ENCODE measurements at regions not wholly inside any gene's neighbourhood (a gene's known extent, or its start where the extent isn't known, plus 50 kb on each side); places are given as distances from the start of the nearest gene placed in this dataset.

GRCh38 chr15:81511138-81511537 lies 137.1 kb upstream of the TMC3 start (continued):
- no peak for TF ChIP-seq AFF4 (CRISPR knock-in tag; IDR thresholded peaks at IDR 0.05; ENCODE audit: borderline replicate concordance)
- no peak for TF ChIP-seq JUN (CRISPR knock-in tag; IDR thresholded peaks at IDR 0.05)
- no peak for TF ChIP-seq HMGXB4 (CRISPR knock-in tag; IDR thresholded peaks at IDR 0.05)
- TF ChIP-seq ATF6 (CRISPR knock-in tag; IDR thresholded peaks at IDR 0.05), result no peak
- TF ChIP-seq AR (CRISPR knock-in tag; IDR thresholded peaks at IDR 0.05), result no peak
- TF ChIP-seq FOXK1 (CRISPR knock-in tag; IDR thresholded peaks at IDR 0.05), result no peak
- TF ChIP-seq ZNF219 (CRISPR knock-in tag; IDR thresholded peaks at IDR 0.05; ENCODE audit: borderline replicate concordance), result no peak

- Mint-ChIP-seq H3K36me3 (no peaks in the 10 kb centered on the region), H3K4me3 (no peak overlapping the region), H3K9me3 (no peaks in the 10 kb centered on the region), H3K27me3 (ENCODE audit: low read depth) (no peaks in the 10 kb centered on the region), H3K4me1 (no peaks in the 10 kb centered on the region), H3K27ac (no peak overlapping the region)
- POLR2A ChIA-PET, result no interaction called here
- ATAC-seq, result no peak
- TF ChIP-seq IRF2 (CRISPR knock-in tag; IDR thresholded peaks at IDR 0.05; ENCODE audit: borderline replicate concordance, low read depth) (no peak), EMX1 (CRISPR knock-in tag; IDR thresholded peaks at IDR 0.05) (no peak), KAT7 (CRISPR knock-in tag; IDR thresholded peaks at IDR 0.05; ENCODE audit: borderline replicate concordance) (no peak), SOX15 (CRISPR knock-in tag; IDR thresholded peaks at IDR 0.05) (no peak), E2F1 (CRISPR knock-in tag; IDR thresholded peaks at IDR 0.05) (no peak), FOXJ3 (CRISPR knock-in tag; IDR thresholded peaks at IDR 0.05; ENCODE audit: borderline replicate concordance) (no peak), ZNF232 (CRISPR knock-in tag; IDR thresholded peaks at IDR 0.05) (no peak), NFATC4 (CRISPR knock-in tag; IDR thresholded peaks at IDR 0.05) (no peak), CTCF (IDR thresholded peaks at IDR 0.05) (no peak), AFF4 (CRISPR knock-in tag; IDR thresholded peaks at IDR 0.05; ENCODE audit: borderline replicate concordance) (no peak), GRHL2 (CRISPR knock-in tag; IDR thresholded peaks at IDR 0.05; ENCODE audit: insufficient replicate concordance, severe bottlenecking) (no peak), TEAD4 (CRISPR knock-in tag; IDR thresholded peaks at IDR 0.05) (no peak), ZNF121 (CRISPR knock-in tag; IDR thresholded peaks at IDR 0.05) (no peak)
- CTCF ChIA-PET, result no interaction called here
- no peak for DNase-seq (ENCODE audit: low spot score)
Observed at GRCh38 chr15:81507831-81508230, 133.8 kb upstream of the TMC3 start.
